Activated CD8-positive, alpha-beta T cell treated with anti-CD3 and anti-CD28 coated beads for 36 hours (primary cell): ENCODE measurements at regions not wholly inside any gene's neighbourhood (a gene's known extent, or its start where the extent isn't known, plus 50 kb on each side); places are given as distances from the start of the nearest gene placed in this dataset.

ENCODE experiments used
- ATAC-seq: fragments of 200-7000 bp; cut with Tn5 transposase; one replicate; pipeline ENCODE4 v1.10.0; 2021; ENCODE audit warnings: mild to moderate bottlenecking, moderate library complexity
- CTCF ChIA-PET: fragments of 350-600 bp; sonication (Branson Sonifier 250); formaldehyde crosslinking; loops from one replicate; lab custom pipeline; 2021; ENCODE audit warnings: antibody characterized with exemption; lab: Charles Lee
- POLR2A ChIA-PET: fragments of 350-600 bp; sonication (Branson Sonifier 250); formaldehyde crosslinking; loops from one replicate; lab custom pipeline; 2021; ENCODE audit warnings: antibody characterized with exemption; lab: Charles Lee
- DNase-seq: peaks from one replicate; pipeline ENCODE4 v3.0.0-alpha.2; 2020
- H3K27ac Mint-ChIP-seq: one replicate; pipeline ENCODE4 v1.8.0; 2021; ENCODE audit warnings: mild to moderate bottlenecking, mixed read lengths
- H3K27me3 Mint-ChIP-seq: one replicate; pipeline ENCODE4 v1.8.0; 2021; ENCODE audit warnings: mixed read lengths
- H3K36me3 Mint-ChIP-seq: one replicate; pipeline ENCODE4 v1.8.0; 2021; ENCODE audit warnings: low read depth, mixed read lengths
- H3K4me1 Mint-ChIP-seq: one replicate; pipeline ENCODE4 v1.8.0; 2021; ENCODE audit warnings: low read depth, mixed read lengths
- H3K4me3 Mint-ChIP-seq: one replicate; pipeline ENCODE4 v1.8.0; 2021; ENCODE audit warnings: mild to moderate bottlenecking, moderate library complexity, mixed read lengths
- H3K9me3 Mint-ChIP-seq: one replicate; pipeline ENCODE4 v1.8.0; 2021; ENCODE audit warnings: mixed read lengths
- CTCF ChIP-seq: fragments of 200-600 bp; IDR thresholded peaks from one replicate; pipeline ENCODE4 v1.8.0; 2022; ENCODE audit warnings: antibody characterized with exemption, mild to moderate bottlenecking
- intact Hi-C: fragments of 100-400 bp; cut with micrococcal nuclease; formaldehyde crosslinking; loops from one replicate; pipeline ENCODE4 v1.10.0; 2022

GRCh38 chr4:3654036-3654807 lies 112.0 kb upstream of the ADRA2C start:
- no peaks in the 10 kb centered on the region for H3K36me3 Mint-ChIP-seq
- no peak for TF ChIP-seq CTCF
- peaks cover 11% of the 10 kb centered on the region for H3K27me3 Mint-ChIP-seq
- no peaks in the 10 kb centered on the region for H3K9me3 Mint-ChIP-seq
- H3K4me1 Mint-ChIP-seq, result no peaks in the 10 kb centered on the region
- H3K4me3 Mint-ChIP-seq, result no peak overlapping the region
- intact Hi-C loops, result no loop called here
- POLR2A ChIA-PET, result no interaction called here
- no peak for DNase-seq
- no peak for ATAC-seq
- CTCF ChIA-PET, result no interaction called here
- H3K27ac Mint-ChIP-seq, result no peak overlapping the region

- intact Hi-C loops, result no loop called here
- CTCF ChIA-PET, result no interaction called here
- peaks cover 5% of the 10 kb centered on the region for H3K27me3 Mint-ChIP-seq
Observed at GRCh38 chr4:3652586-3652985, 113.6 kb upstream of the ADRA2C start.

GRCh38 chr4:3651267-3651845 lies 114.8 kb upstream of the ADRA2C start:
- H3K36me3 Mint-ChIP-seq, result no peaks in the 10 kb centered on the region
- no peak for TF ChIP-seq CTCF
- H3K9me3 Mint-ChIP-seq, result no peaks in the 10 kb centered on the region

More at GRCh38 chr4:3652586-3652985, 113.6 kb upstream of the ADRA2C start:
- POLR2A ChIA-PET, result no interaction called here
- no peaks in the 10 kb centered on the region for H3K9me3 Mint-ChIP-seq
- no peaks in the 10 kb centered on the region for H3K4me1 Mint-ChIP-seq
- no peak overlapping the region for H3K4me3 Mint-ChIP-seq
- ATAC-seq (no peak), DNase-seq (no peak)
- H3K27ac Mint-ChIP-seq, result no peak overlapping the region
- TF ChIP-seq CTCF, result no peak
- H3K36me3 Mint-ChIP-seq, result no peaks in the 10 kb centered on the region

GRCh38 chr4:3649491-3649890 lies 116.7 kb upstream of the ADRA2C start:
- ChIA-PET POLR2A (no interaction called here), CTCF (no interaction called here)
- no peaks in the 10 kb centered on the region for H3K36me3 Mint-ChIP-seq
- H3K4me3 Mint-ChIP-seq, result no peak overlapping the region
- intact Hi-C loops, result no loop called here
- H3K27me3 Mint-ChIP-seq, result no peaks in the 10 kb centered on the region
- DNase-seq (no peak), ATAC-seq (no peak)
- H3K27ac Mint-ChIP-seq, result no peak overlapping the region
- TF ChIP-seq CTCF, result no peak
- H3K9me3 Mint-ChIP-seq, result no peaks in the 10 kb centered on the region
- no peaks in the 10 kb centered on the region for H3K4me1 Mint-ChIP-seq

More at GRCh38 chr4:3651267-3651845, 114.8 kb upstream of the ADRA2C start:
- intact Hi-C loops, result no loop called here
- ATAC-seq (no peak), DNase-seq (no peak)
- CTCF ChIA-PET, result no interaction called here
- POLR2A ChIA-PET, result no interaction called here
- Mint-ChIP-seq H3K4me3 (no peak overlapping the region), H3K27me3 (peaks cover 4% of the 10 kb centered on the region), H3K4me1 (no peaks in the 10 kb centered on the region), H3K27ac (no peak overlapping the region)

- Mint-ChIP-seq H3K27me3 (no peaks in the 10 kb centered on the region), H3K4me1 (no peaks in the 10 kb centered on the region), H3K36me3 (no peaks in the 10 kb centered on the region), H3K9me3 (no peaks in the 10 kb centered on the region), H3K27ac (no peak overlapping the region), H3K4me3 (no peak overlapping the region)
- intact Hi-C loops, result no loop called here
- ChIA-PET CTCF (no interaction called here), POLR2A (no interaction called here)
- DNase-seq, result no peak
- ATAC-seq, result no peak
- TF ChIP-seq CTCF, result no peak
Observed at GRCh38 chr4:3648731-3649130, 116.5 kb upstream of the LRPAP1 start.
